ENCODE measurements at regions not wholly inside any gene's neighbourhood (a gene's known extent, or its start where the extent isn't known, plus 50 kb on each side); places are given as distances from the start of the nearest gene placed in this dataset.

- TF ChIP-seq, protein P1, sequence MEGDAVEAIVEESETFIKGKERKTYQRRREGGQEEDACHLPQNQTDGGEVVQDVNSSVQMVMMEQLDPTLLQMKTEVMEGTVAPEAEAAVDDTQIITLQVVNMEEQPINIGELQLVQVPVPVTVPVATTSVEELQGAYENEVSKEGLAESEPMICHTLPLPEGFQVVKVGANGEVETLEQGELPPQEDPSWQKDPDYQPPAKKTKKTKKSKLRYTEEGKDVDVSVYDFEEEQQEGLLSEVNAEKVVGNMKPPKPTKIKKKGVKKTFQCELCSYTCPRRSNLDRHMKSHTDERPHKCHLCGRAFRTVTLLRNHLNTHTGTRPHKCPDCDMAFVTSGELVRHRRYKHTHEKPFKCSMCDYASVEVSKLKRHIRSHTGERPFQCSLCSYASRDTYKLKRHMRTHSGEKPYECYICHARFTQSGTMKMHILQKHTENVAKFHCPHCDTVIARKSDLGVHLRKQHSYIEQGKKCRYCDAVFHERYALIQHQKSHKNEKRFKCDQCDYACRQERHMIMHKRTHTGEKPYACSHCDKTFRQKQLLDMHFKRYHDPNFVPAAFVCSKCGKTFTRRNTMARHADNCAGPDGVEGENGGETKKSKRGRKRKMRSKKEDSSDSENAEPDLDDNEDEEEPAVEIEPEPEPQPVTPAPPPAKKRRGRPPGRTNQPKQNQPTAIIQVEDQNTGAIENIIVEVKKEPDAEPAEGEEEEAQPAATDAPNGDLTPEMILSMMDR (IDR thresholded peaks at IDR 0.05; ENCODE audit: borderline replicate concordance, control extremely low read depth, extremely low read depth, insufficient read depth, missing control alignments): no peak
- in situ Hi-C loops (cut with MboI; ENCODE audit: low sequenced_read_pairs, unreplicated experiment): no loop called here
- DNase-seq (ENCODE audit: low spot score): no peak
Observed at GRCh38 chr13:104872153-104872552, 1663.3 kb downstream of the EFNB2 start.

DNA sequence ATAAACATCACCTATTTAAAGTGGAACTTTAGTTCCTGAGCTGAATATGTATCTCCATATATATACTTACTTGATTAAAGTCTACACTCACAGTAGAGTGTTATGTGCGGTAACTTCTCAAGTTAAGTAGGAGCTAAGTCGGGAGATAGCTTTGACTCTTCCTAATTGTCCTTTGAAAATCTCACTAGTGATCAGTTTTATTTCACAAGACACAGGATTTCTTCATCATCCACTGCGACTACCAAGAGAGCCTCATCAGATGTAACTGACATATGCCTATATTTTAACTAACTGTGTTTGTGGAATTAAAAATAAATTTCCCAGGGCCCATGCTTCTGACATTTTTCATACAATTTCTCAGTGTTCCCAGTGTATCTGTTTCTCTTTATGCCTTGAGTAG is 1664.0 kb downstream of the EFNB2 start:
- no peak for DNase-seq (ENCODE audit: low spot score)
- in situ Hi-C loops (cut with MboI; ENCODE audit: low sequenced_read_pairs, unreplicated experiment): no loop called here
- TF ChIP-seq, protein P1 (IDR thresholded peaks at IDR 0.05; ENCODE audit: borderline replicate concordance, control extremely low read depth, extremely low read depth, insufficient read depth, missing control alignments): no peak

GRCh38 chr13:104869501-104869900 is 1666.0 kb downstream of the EFNB2 start:
- in situ Hi-C loops (cut with MboI; ENCODE audit: low sequenced_read_pairs, unreplicated experiment): no loop called here
- DNase-seq (ENCODE audit: low spot score): no peak
- TF ChIP-seq, protein P1 (IDR thresholded peaks at IDR 0.05; ENCODE audit: borderline replicate concordance, control extremely low read depth, extremely low read depth, insufficient read depth, missing control alignments): no peak

DNA sequence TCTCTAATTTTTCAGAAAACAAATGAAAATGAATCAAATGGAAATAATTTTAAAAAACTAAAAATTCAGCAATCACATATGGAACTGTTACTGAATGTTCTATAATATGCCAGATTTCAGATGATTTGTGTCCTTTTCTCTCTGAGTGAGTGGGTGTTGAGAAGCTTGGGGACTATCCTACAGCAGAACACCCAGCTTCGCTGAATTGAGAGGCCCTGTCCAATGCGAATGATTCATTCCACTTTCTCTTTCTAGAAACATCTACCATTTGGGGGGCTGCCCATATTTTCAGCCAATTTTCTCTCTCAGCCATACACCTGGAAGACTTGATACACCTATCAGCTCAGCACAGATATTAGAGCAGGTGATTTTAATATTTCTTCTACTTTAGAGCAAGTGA is 1666.7 kb downstream of the EFNB2 start:
- TF ChIP-seq, protein P1 (IDR thresholded peaks at IDR 0.05; ENCODE audit: borderline replicate concordance, control extremely low read depth, extremely low read depth, insufficient read depth, missing control alignments): no peak
- DNase-seq (ENCODE audit: low spot score): no peak
- in situ Hi-C loops (cut with MboI; ENCODE audit: low sequenced_read_pairs, unreplicated experiment): no loop called here

DNA sequence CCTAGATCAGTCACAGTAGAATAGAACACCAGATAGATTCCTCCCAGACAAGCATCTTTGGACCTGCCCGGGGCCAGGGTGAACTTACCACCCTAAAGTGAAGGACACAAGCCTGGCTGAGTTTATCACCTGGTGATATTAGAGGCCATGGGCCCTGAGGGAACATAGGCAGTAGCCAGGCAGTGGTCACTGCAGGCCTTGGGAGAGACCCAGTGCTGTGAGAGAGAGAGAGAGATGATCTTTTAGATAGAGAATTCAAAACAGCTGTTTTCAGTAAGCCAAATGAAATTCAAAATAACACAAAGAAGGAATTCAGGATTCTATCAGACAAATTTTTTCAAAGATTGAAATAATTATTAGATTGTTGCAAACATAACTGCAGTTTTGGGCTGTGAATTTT is 1679.9 kb downstream of the EFNB2 start:
- TF ChIP-seq, protein P1 (IDR thresholded peaks at IDR 0.05; ENCODE audit: borderline replicate concordance, control extremely low read depth, extremely low read depth, insufficient read depth, missing control alignments): no peak
- DNase-seq (ENCODE audit: low spot score): no peak
- in situ Hi-C loops (cut with MboI; ENCODE audit: low sequenced_read_pairs, unreplicated experiment): no loop called here

- in situ Hi-C loops (cut with MboI; ENCODE audit: low sequenced_read_pairs, unreplicated experiment): no loop called here
- DNase-seq (ENCODE audit: low spot score): no peak
- TF ChIP-seq, protein P1 (IDR thresholded peaks at IDR 0.05; ENCODE audit: borderline replicate concordance, control extremely low read depth, extremely low read depth, insufficient read depth, missing control alignments): no peak
Observed at GRCh38 chr13:104854698-104855097, 1680.8 kb downstream of the EFNB2 start.

- in situ Hi-C loops (cut with MboI; ENCODE audit: low sequenced_read_pairs, unreplicated experiment): no loop called here
- DNase-seq (ENCODE audit: low spot score): no peak
- TF ChIP-seq, protein P1 (IDR thresholded peaks at IDR 0.05; ENCODE audit: borderline replicate concordance, control extremely low read depth, extremely low read depth, insufficient read depth, missing control alignments): no peak
Observed at GRCh38 chr13:104854007-104854406, 1681.5 kb downstream of the EFNB2 start.

All from GM13976 (cell line).